Transverse colon (tissue), 4 donors: ENCODE measurements at regions not wholly inside any gene's neighbourhood (a gene's known extent, or its start where the extent isn't known, plus 50 kb on each side); places are given as distances from the start of the nearest gene placed in this dataset.

Experiments used
- DNase-seq: peaks from one replicate; pipeline ENCODE4 v3.0.0-alpha.2; 2019
- H3K27ac ChIP-seq, 4 donors: fragments of 200-600 bp; sonication (generic); 2 replicates each; pipeline ENCODE4 v1.5.1; 2016 to 2018; ENCODE audit warnings: inconsistent platforms in 4 of 4
- H3K27me3 ChIP-seq: fragments of 200-600 bp; sonication (generic); 2 replicates; pipeline ENCODE4 v1.5.1; 2017; ENCODE audit warnings: inconsistent platforms
- H3K36me3 ChIP-seq, 4 donors: fragments of 200-600 bp; sonication (generic); 2 replicates each; pipeline ENCODE4 v1.5.1; 2017 to 2019; ENCODE audit warnings: inconsistent platforms in 4 of 4
- H3K4me1 ChIP-seq, 4 donors: fragments of 200-600 bp; sonication (generic); 2 replicates each; pipeline ENCODE4 v1.5.1; 2017 to 2020; ENCODE audit warnings: inconsistent platforms in 4 of 4
- H3K4me3 ChIP-seq, 4 donors: fragments of 200-600 bp; sonication (generic); 1 replicate in 1 of 4; 2 replicates in 3 of 4; pipeline versions ENCODE4 v1.5.1 to v1.6.1; 2017 to 2019; ENCODE audit warnings: inconsistent platforms in 4 of 4
- H3K9me3 ChIP-seq, 2 donors: fragments of 200-600 bp; sonication (generic); 2 replicates each; pipeline ENCODE4 v1.5.1; 2017 to 2019; ENCODE audit warnings: inconsistent platforms in 2 of 2
- CTCF ChIP-seq, 5 experiments: fragments of 200-600 bp in 3 of 5; fragments of 450-650 bp in 2 of 5; sonication (generic) in 3 of 5; IDR thresholded peaks; 1 replicate in 2 of 5; 2 replicates in 3 of 5; pipeline ENCODE4 v1.5.1; 2016 to 2017; ENCODE audit warnings: antibody characterized with exemption in 5 of 5, inconsistent platforms in 3 of 5, mild to moderate bottlenecking in 2 of 5, moderate library complexity in 1 of 5
- EP300 ChIP-seq: sonication (generic); formaldehyde crosslinking; IDR thresholded peaks from one replicate; pipeline ENCODE4 v1.6.1; 2017; ENCODE audit warnings: antibody characterized with exemption, low read depth
- POLR2A ChIP-seq: fragments of 450-650 bp; IDR thresholded peaks from one replicate; pipeline ENCODE4 v1.6.1; 2016; ENCODE audit warnings: antibody characterized with exemption, mild to moderate bottlenecking, moderate library complexity
- POLR2AphosphoS5 ChIP-seq, 3 donors: sonication (generic); formaldehyde crosslinking; IDR thresholded peaks; one replicate each; pipeline ENCODE4 v1.6.1; 2016; ENCODE audit warnings: antibody characterized with exemption in 3 of 3
- WGBS, 2 donors: methylation state at CpG; one replicate each; pipeline ENCODE4 v1.1.5; 2018; ENCODE audit warnings: low coverage in 1 of 2; 5-methylcytosine and 5-hydroxymethylcytosine counted together
- in situ Hi-C, 4 donors: fragments of 200-750 bp; cut with MboI; loops; one replicate each; pipeline versions ENCODE4 v1.15.0 to v1.15.1; 2017; ENCODE audit warnings: low sequenced_read_pairs in 3 of 4, low pct_ligation_motif_present in 1 of 4, low pct_unique_long_range_greater_than_20kb in 1 of 4
- intact Hi-C: fragments of 100-400 bp; cut with DNase I; formaldehyde crosslinking; loops from one replicate; pipeline ENCODE4 v1.15.1; 2023; ENCODE audit warnings: low total_unique reads

- WGBS, 2 donors: 63 to 67% methylated on average over 1 of the region's 1 CpG
- H3K36me3 ChIP-seq: no peaks in the 10 kb centered on the region
- intact Hi-C loops (no loop called here), in situ Hi-C loops (no loop called here)
- no peaks in the 10 kb centered on the region for H3K9me3 ChIP-seq
- H3K27ac ChIP-seq: no peak overlapping the region
- H3K4me1 ChIP-seq: no peaks in the 10 kb centered on the region
- no peaks in the 10 kb centered on the region for H3K27me3 ChIP-seq
- H3K4me3 ChIP-seq: no peak overlapping the region
- DNase-seq: no peak
- TF ChIP-seq POLR2AphosphoS5 (IDR thresholded peaks at IDR 0.05) (no peak), POLR2A (no peak), CTCF (IDR thresholded peaks at IDR 0.05) (no peak), EP300 (no peak)
These were observed 349.5 kb downstream of the DRD1 start for GRCh38 chr5:175094461-175094860.

- in situ Hi-C loops: no loop called here
- no peak overlapping the region for H3K4me3 ChIP-seq
- no peaks in the 10 kb centered on the region for H3K4me1 ChIP-seq
- TF ChIP-seq CTCF (IDR thresholded peaks at IDR 0.05): no peak
- no peak for TF ChIP-seq POLR2A
- TF ChIP-seq EP300: no peak
- TF ChIP-seq POLR2AphosphoS5 (IDR thresholded peaks at IDR 0.05): no peak
- H3K27ac ChIP-seq: no peak overlapping the region
- no peak for DNase-seq
- 38 to 59% methylated on average over 1 to 3 of the region's 3 CpGs for WGBS, 2 donors
- no peaks in the 10 kb centered on the region for H3K9me3 ChIP-seq
- H3K36me3 ChIP-seq: no peaks in the 10 kb centered on the region
- no peaks in the 10 kb centered on the region for H3K27me3 ChIP-seq
- intact Hi-C loops: no loop called here
These were observed 351.3 kb downstream of the DRD1 start for GRCh38 chr5:175092691-175093090.

- H3K9me3 ChIP-seq: no peaks in the 10 kb centered on the region
- no peak for DNase-seq
- no peak overlapping the region for H3K4me3 ChIP-seq
- no peaks in the 10 kb centered on the region for H3K4me1 ChIP-seq
- WGBS, 2 donors: 33 to 70% methylated on average over 1 to 6 of the region's 6 CpGs
- no peaks in the 10 kb centered on the region for H3K36me3 ChIP-seq
- no peak overlapping the region for H3K27ac ChIP-seq
- intact Hi-C loops (no loop called here), in situ Hi-C loops (no loop called here)
- TF ChIP-seq EP300: no peak
- no peak for TF ChIP-seq POLR2A
- no peak for TF ChIP-seq POLR2AphosphoS5 (IDR thresholded peaks at IDR 0.05)
- TF ChIP-seq CTCF (IDR thresholded peaks at IDR 0.05): no peak
- H3K27me3 ChIP-seq: no peaks in the 10 kb centered on the region
These were observed 355.0 kb downstream of the DRD1 start for GRCh38 chr5:175088963-175089362.

- WGBS, 2 donors: 70 to 75% methylated on average over 4 of the region's 4 CpGs
- TF ChIP-seq POLR2AphosphoS5 (IDR thresholded peaks at IDR 0.05) (no peak), CTCF (IDR thresholded peaks at IDR 0.05) (no peak), POLR2A (no peak), EP300 (no peak)
- H3K9me3 ChIP-seq: no peaks in the 10 kb centered on the region
- in situ Hi-C loops (no loop called here), intact Hi-C loops (no loop called here)
- H3K36me3 ChIP-seq: no peaks in the 10 kb centered on the region
- no peak for DNase-seq
- H3K4me3 ChIP-seq: no peak overlapping the region
- H3K4me1 ChIP-seq: no peaks in the 10 kb centered on the region
- H3K27me3 ChIP-seq: no peaks in the 10 kb centered on the region
- no peak overlapping the region for H3K27ac ChIP-seq
These were observed 358.6 kb downstream of the MSX2 start for GRCh38 chr5:175082866-175083590.
